ENCODE measurements at regions not wholly inside any gene's neighbourhood (a gene's known extent, or its start where the extent isn't known, plus 50 kb on each side); places are given as distances from the start of the nearest gene placed in this dataset.

GRCh38 chr5:109589986-109590385, 99.7 kb upstream of the MAN2A1 start:
- peaks cover 11% of the 10 kb centered on the region for H3K9me3 Mint-ChIP-seq
- H3K36me3 Mint-ChIP-seq: no peaks in the 10 kb centered on the region
- H3K27ac Mint-ChIP-seq: no peak overlapping the region
- DNase-seq (ENCODE audit: low spot score in 2 of 2, unreplicated experiment in 2 of 2): no peak
- H3K4me3 Mint-ChIP-seq: no peak overlapping the region
- peaks cover 39% of the 10 kb centered on the region for H3K27me3 Mint-ChIP-seq (ENCODE audit: low read depth)
- TF ChIP-seq CTCF (IDR thresholded peaks at IDR 0.05; ENCODE audit: unreplicated experiment): no peak
- no peaks in the 10 kb centered on the region for H3K4me1 Mint-ChIP-seq

- DNase-seq (ENCODE audit: low spot score in 2 of 2, unreplicated experiment in 2 of 2): no peak
- Mint-ChIP-seq H3K27ac (no peak overlapping the region), H3K27me3 (ENCODE audit: low read depth) (peaks cover 40% of the 10 kb centered on the region), H3K4me1 (no peaks in the 10 kb centered on the region), H3K4me3 (no peak overlapping the region), H3K9me3 (peaks cover 11% of the 10 kb centered on the region), H3K36me3 (no peaks in the 10 kb centered on the region)
- no peak for TF ChIP-seq CTCF (IDR thresholded peaks at IDR 0.05; ENCODE audit: unreplicated experiment)
Measured at GRCh38 chr5:109589239-109589638, 100.5 kb upstream of the MAN2A1 start.

GRCh38 chr5:109588281-109589035, 101.3 kb upstream of the MAN2A1 start:
- H3K36me3 Mint-ChIP-seq: no peaks in the 10 kb centered on the region
- H3K27ac Mint-ChIP-seq: no peak overlapping the region
- H3K9me3 Mint-ChIP-seq: peaks cover 11% of the 10 kb centered on the region
- no peak overlapping the region for H3K4me3 Mint-ChIP-seq
- no peak for DNase-seq (ENCODE audit: low spot score in 2 of 2, unreplicated experiment in 2 of 2)
- TF ChIP-seq CTCF (IDR thresholded peaks at IDR 0.05; ENCODE audit: unreplicated experiment): no peak
- no peaks in the 10 kb centered on the region for H3K4me1 Mint-ChIP-seq
- H3K27me3 Mint-ChIP-seq (ENCODE audit: low read depth): peaks cover 41% of the 10 kb centered on the region

- TF ChIP-seq CTCF (IDR thresholded peaks at IDR 0.05; ENCODE audit: unreplicated experiment): no peak
- Mint-ChIP-seq H3K36me3 (no peaks in the 10 kb centered on the region), H3K4me1 (no peaks in the 10 kb centered on the region), H3K27ac (no peak overlapping the region), H3K4me3 (no peak overlapping the region), H3K9me3 (peaks cover 11% of the 10 kb centered on the region), H3K27me3 (ENCODE audit: low read depth) (peaks cover 45% of the 10 kb centered on the region)
- DNase-seq (ENCODE audit: low spot score in 2 of 2, unreplicated experiment in 2 of 2): no peak
Measured at GRCh38 chr5:109584986-109585599, 104.6 kb upstream of the MAN2A1 start.

GRCh38 chr5:109580225-109580624, 109.5 kb upstream of the MAN2A1 start:
- no peaks in the 10 kb centered on the region for H3K4me1 Mint-ChIP-seq
- no peaks in the 10 kb centered on the region for H3K36me3 Mint-ChIP-seq
- H3K27ac Mint-ChIP-seq: no peak overlapping the region
- DNase-seq (ENCODE audit: low spot score in 2 of 2, unreplicated experiment in 2 of 2): no peak
- no peak for TF ChIP-seq CTCF (IDR thresholded peaks at IDR 0.05; ENCODE audit: unreplicated experiment)
- H3K9me3 Mint-ChIP-seq: peaks cover 18% of the 10 kb centered on the region
- no peak overlapping the region for H3K4me3 Mint-ChIP-seq
- H3K27me3 Mint-ChIP-seq (ENCODE audit: low read depth): peaks cover 35% of the 10 kb centered on the region

Data from mesothelial cell of epicardium (in vitro differentiated cells).